ENCODE measurements at regions not wholly inside any gene's neighbourhood (a gene's known extent, or its start where the extent isn't known, plus 50 kb on each side); places are given as distances from the start of the nearest gene placed in this dataset.

DNA sequence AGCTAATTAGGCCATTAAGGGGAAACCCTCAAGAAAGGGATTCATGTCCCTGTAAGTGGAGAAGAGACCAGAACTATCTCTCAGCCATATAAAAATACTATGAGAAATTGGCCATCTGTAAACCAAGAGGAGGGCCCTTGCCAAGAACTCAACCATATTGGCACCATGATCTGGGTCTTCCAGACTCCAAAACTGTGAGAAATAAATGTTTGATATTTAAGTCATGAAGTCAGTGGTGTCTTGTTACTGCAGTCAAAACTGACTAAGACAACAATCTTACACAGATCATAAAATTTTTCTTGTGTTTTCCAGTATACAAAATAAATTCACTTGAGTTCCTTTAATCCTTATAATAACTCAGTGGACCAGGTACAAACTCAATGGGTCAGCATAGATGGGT, 589.8 kb upstream of the CDH2 start:
- intact Hi-C loops (cut with DNase I; ENCODE audit: low total_unique reads): no loop called here
- no peak overlapping the region for H3K4me3 ChIP-seq (ENCODE audit: low read depth, poor library complexity, severe bottlenecking)
- no peak for DNase-seq (ENCODE audit: low spot score in 2 of 2)
- TF ChIP-seq, protein P1, sequence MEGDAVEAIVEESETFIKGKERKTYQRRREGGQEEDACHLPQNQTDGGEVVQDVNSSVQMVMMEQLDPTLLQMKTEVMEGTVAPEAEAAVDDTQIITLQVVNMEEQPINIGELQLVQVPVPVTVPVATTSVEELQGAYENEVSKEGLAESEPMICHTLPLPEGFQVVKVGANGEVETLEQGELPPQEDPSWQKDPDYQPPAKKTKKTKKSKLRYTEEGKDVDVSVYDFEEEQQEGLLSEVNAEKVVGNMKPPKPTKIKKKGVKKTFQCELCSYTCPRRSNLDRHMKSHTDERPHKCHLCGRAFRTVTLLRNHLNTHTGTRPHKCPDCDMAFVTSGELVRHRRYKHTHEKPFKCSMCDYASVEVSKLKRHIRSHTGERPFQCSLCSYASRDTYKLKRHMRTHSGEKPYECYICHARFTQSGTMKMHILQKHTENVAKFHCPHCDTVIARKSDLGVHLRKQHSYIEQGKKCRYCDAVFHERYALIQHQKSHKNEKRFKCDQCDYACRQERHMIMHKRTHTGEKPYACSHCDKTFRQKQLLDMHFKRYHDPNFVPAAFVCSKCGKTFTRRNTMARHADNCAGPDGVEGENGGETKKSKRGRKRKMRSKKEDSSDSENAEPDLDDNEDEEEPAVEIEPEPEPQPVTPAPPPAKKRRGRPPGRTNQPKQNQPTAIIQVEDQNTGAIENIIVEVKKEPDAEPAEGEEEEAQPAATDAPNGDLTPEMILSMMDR (IDR thresholded peaks at IDR 0.05): no peak
- TF ChIP-seq POLR2A (IDR thresholded peaks at IDR 0.05): no peak

GRCh38 chr18:28766027-28766426, 589.1 kb upstream of the CDH2 start:
- intact Hi-C loops (cut with DNase I; ENCODE audit: low total_unique reads): no loop called here
- TF ChIP-seq POLR2A (IDR thresholded peaks at IDR 0.05): no peak
- TF ChIP-seq, protein P1 (IDR thresholded peaks at IDR 0.05): no peak
- H3K4me3 ChIP-seq (ENCODE audit: low read depth, poor library complexity, severe bottlenecking): no peak overlapping the region
- no peak for DNase-seq (ENCODE audit: low spot score in 2 of 2)
- 58 to 64% methylated on average over 2 of the region's 2 CpGs for WGBS, 2 donors

DNA sequence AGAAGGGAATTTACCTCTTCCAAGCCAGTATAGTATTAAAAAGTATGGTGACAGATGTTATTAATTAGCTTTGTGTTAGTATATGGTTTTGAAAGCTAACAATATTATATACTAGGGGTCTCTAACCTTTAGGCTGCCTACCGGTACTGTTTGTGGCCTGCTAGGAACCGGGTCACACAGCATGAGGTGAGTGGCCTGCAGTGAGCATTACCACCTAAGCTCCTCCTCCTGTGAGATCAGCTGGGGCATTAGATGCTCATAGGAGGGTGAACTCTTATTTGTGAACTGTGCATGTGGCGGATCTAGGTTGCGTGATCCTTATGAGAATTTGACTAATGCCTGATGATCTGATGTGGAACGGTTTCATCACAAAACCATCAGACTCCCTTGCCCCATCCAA, 583.4 kb upstream of the CDH2 start:
- no peak overlapping the region for H3K4me3 ChIP-seq (ENCODE audit: low read depth, poor library complexity, severe bottlenecking)
- no peak for TF ChIP-seq POLR2A (IDR thresholded peaks at IDR 0.05)
- TF ChIP-seq, protein P1 (IDR thresholded peaks at IDR 0.05): no peak
- no peak for DNase-seq (ENCODE audit: low spot score in 2 of 2)
- intact Hi-C loops (cut with DNase I; ENCODE audit: low total_unique reads): no loop called here
- 78 to 81% methylated on average over 5 of the region's 5 CpGs for WGBS, 2 donors

GRCh38 chr18:28757466-28758008, 580.6 kb upstream of the CDH2 start:
- intact Hi-C loops (cut with DNase I; ENCODE audit: low total_unique reads): no loop called here
- no peak for DNase-seq (ENCODE audit: low spot score in 2 of 2)
- TF ChIP-seq, protein P1 (IDR thresholded peaks at IDR 0.05): no peak
- no peak for TF ChIP-seq POLR2A (IDR thresholded peaks at IDR 0.05)
- H3K4me3 ChIP-seq (ENCODE audit: low read depth, poor library complexity, severe bottlenecking): no peak overlapping the region
- WGBS, 2 donors: 63 to 67% methylated on average over 3 of the region's 3 CpGs

DNA sequence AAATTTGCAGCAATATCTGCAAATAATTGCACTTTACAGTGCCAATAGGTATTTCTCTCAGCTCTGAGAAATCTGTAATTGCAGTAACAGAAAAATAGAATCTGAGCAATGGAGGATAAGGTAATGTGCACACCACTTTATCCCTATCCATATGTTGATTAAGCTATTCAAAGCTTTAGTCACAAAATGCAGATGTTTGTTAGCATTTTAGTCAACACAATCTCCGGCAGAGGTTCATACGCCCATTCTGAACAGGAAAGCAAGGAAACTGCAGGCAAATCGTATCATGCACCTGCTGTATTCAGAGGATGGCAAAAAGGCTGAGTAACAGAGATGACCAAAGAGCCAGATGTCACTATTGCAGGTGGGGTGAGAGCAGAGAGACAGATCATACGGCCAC, 566.2 kb upstream of the CDH2 start:
- WGBS, 2 donors: 77 to 86% methylated on average over 4 of the region's 4 CpGs
- TF ChIP-seq POLR2A (IDR thresholded peaks at IDR 0.05): no peak
- DNase-seq (ENCODE audit: low spot score in 2 of 2): no peak
- H3K4me3 ChIP-seq (ENCODE audit: low read depth, poor library complexity, severe bottlenecking): no peak overlapping the region
- intact Hi-C loops (cut with DNase I; ENCODE audit: low total_unique reads): no loop called here

DNA sequence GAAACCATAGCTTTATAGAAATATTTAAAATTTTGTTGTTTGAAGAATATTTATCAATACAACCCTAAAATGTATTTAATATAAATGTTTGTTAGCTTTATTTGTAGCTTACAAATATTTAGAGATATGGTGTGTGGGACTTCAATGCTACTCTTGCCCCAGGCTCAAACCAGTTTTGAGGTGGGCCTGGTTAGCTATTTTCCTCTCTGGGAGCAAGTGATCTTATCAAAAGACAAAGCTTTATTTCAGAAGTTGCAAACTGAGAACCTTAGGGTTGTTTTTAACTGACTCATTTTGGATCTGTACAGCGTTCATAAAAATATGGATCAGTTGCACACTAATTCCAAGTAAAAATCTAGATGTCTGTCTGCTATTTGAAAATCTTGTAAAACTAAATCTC, 563.6 kb upstream of the CDH2 start:
- intact Hi-C loops (cut with DNase I; ENCODE audit: low total_unique reads): no loop called here
- no peak overlapping the region for H3K4me3 ChIP-seq (ENCODE audit: low read depth, poor library complexity, severe bottlenecking)
- 53 to 80% methylated on average over 1 of the region's 1 CpG for WGBS, 2 donors
- no peak for DNase-seq (ENCODE audit: low spot score in 2 of 2)
- TF ChIP-seq POLR2A (IDR thresholded peaks at IDR 0.05): no peak
- TF ChIP-seq, protein P1 (IDR thresholded peaks at IDR 0.05): no peak

All from lower leg skin (tissue), 4 donors.